NCI-H1417 (cell line): ENCODE measurements at regions not wholly inside any gene's neighbourhood (a gene's known extent, or its start where the extent isn't known, plus 50 kb on each side); places are given as distances from the start of the nearest gene placed in this dataset.

Experiments used
- DNase-seq, 3 experiments: peaks; one replicate each; lab custom pipeline; 2025; lab: John Stamatoyannopoulos, UW

GRCh38 chr13:74084375-74084935 is 49.7 kb downstream of the KLF12 start:
- DNase-seq: no peak

GRCh38 chr13:74082741-74083160 is 51.5 kb downstream of the KLF12 start:
- DNase-seq: no peak

- no peak for DNase-seq
Measured at GRCh38 chr13:74080762-74081161, 53.4 kb downstream of the KLF12 start.

GRCh38 chr13:74077792-74078191 is 56.4 kb downstream of the KLF12 start:
- no peak for DNase-seq

GRCh38 chr13:74077375-74077774 is 56.8 kb downstream of the KLF12 start:
- DNase-seq: no peak

GRCh38 chr13:74074723-74075122 is 59.5 kb downstream of the KLF12 start:
- DNase-seq: no peak

GRCh38 chr13:74073274-74073673 is 60.9 kb downstream of the KLF12 start:
- no peak for DNase-seq

- DNase-seq: no peak
Measured at GRCh38 chr13:74070513-74070912, 63.7 kb downstream of the KLF12 start.

GRCh38 chr13:74070065-74070464 is 64.1 kb downstream of the KLF12 start:
- DNase-seq: no peak

GRCh38 chr13:74068471-74068870 is 65.7 kb downstream of the KLF12 start:
- no peak for DNase-seq

- peak in 1 of 3 experiments; percentile 16 for DNase-seq
Measured at GRCh38 chr13:74067818-74068217, 66.4 kb downstream of the KLF12 start.

GRCh38 chr13:74066937-74067336 is 67.3 kb downstream of the KLF12 start:
- DNase-seq: no peak

GRCh38 chr13:74064805-74065312 is 69.3 kb downstream of the KLF12 start:
- no peak for DNase-seq

GRCh38 chr13:74063533-74064100 is 70.6 kb downstream of the KLF12 start:
- no peak for DNase-seq

- no peak for DNase-seq
Measured at GRCh38 chr13:74062933-74063332, 71.3 kb downstream of the KLF12 start.

- no peak for DNase-seq
Measured at GRCh38 chr13:74061926-74062595, 72.1 kb downstream of the KLF12 start.

GRCh38 chr13:74056801-74057542 is 77.2 kb downstream of the KLF12 start:
- DNase-seq: peak in 2 of 3 experiments; percentile 48 to 80

GRCh38 chr13:74052402-74052928 is 81.7 kb downstream of the KLF12 start:
- DNase-seq: no peak

GRCh38 chr13:74048756-74049155 is 85.4 kb downstream of the KLF12 start:
- DNase-seq: no peak

GRCh38 chr13:74047931-74048600 is 86.1 kb downstream of the KLF12 start:
- no peak for DNase-seq

GRCh38 chr13:74046431-74046830 is 87.8 kb downstream of the KLF12 start:
- DNase-seq: no peak

- DNase-seq: no peak
Measured at GRCh38 chr13:74045583-74045982, 88.6 kb downstream of the KLF12 start.
